ENCODE measurements at regions not wholly inside any gene's neighbourhood (a gene's known extent, or its start where the extent isn't known, plus 50 kb on each side); places are given as distances from the start of the nearest gene placed in this dataset.

DNA sequence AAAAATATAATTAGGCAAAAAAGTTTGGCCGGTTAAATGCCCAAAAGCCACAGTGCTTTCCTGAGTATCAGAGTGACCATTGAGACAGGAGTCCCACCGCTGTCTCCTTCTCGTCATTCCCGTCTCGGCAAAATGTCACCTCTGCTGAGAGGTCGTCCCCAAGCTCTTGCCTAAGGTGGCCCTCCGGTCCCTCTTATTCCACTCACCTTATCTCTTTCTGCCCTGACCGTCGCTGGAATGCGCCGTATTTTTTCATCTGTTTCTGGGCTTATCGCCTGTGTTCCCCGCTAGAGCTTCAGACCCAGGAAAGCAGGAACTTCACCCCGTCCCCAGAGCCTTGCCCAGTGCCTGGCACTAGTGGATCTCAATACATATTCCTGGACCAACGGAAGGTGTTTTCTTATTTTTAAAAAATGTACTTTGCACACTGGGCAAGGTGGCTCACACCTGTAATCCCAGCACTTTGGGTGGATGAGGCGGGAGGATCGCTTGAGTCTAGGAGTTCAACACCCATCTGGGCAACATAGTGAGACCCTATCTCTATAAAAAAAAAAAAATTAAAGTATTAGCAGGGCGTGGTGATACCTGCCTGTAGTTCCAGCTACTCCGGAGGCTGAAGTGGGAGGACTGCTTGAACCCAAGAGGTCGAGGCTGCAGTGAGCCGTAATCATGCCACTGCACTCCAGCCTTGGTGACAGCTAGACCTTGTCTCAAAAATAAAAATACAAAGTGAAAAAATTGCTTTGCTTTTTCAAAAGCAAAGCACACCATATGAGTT, 122.8 kb upstream of the PTPN1 start:
- Mint-ChIP-seq H3K27me3 (ENCODE audit: low read depth in 2 of 2) (peaks cover 0 to 3% of the 10 kb centered on the region in 2 donors), H3K36me3 (no peaks in the 10 kb centered on the region), H3K4me1 (peaks cover 70 to 77% of the 10 kb centered on the region in 2 donors), H3K4me3 (peak overlapping the region; percentile 52), H3K9me3 (no peaks in the 10 kb centered on the region), H3K27ac (peak overlapping the region; percentile 69 to 89)
- intact Hi-C loops (cut with micrococcal nuclease) = loop anchor here (2.0 kb wide), 4 partner anchors 39 to 197 kb away; partner anchors contain the start of gene CEBPB
- no peaks in the 10 kb centered on the region for H3K36me3 ChIP-seq (ENCODE audit: control insufficient read depth, insufficient read depth, low read length)
- H3K4me3 ChIP-seq (ENCODE audit: low read length) = no peak overlapping the region
- H3K27me3 ChIP-seq (ENCODE audit: control insufficient read depth, insufficient read depth, low read length) = no peaks in the 10 kb centered on the region
- no peak for ATAC-seq
- H3K4me1 ChIP-seq (ENCODE audit: control insufficient read depth, insufficient read depth, low read length) = peaks cover 64% of the 10 kb centered on the region
- H3K9me3 ChIP-seq (ENCODE audit: control insufficient read depth, insufficient read depth, low read length) = no peaks in the 10 kb centered on the region
- TF ChIP-seq, protein P1, sequence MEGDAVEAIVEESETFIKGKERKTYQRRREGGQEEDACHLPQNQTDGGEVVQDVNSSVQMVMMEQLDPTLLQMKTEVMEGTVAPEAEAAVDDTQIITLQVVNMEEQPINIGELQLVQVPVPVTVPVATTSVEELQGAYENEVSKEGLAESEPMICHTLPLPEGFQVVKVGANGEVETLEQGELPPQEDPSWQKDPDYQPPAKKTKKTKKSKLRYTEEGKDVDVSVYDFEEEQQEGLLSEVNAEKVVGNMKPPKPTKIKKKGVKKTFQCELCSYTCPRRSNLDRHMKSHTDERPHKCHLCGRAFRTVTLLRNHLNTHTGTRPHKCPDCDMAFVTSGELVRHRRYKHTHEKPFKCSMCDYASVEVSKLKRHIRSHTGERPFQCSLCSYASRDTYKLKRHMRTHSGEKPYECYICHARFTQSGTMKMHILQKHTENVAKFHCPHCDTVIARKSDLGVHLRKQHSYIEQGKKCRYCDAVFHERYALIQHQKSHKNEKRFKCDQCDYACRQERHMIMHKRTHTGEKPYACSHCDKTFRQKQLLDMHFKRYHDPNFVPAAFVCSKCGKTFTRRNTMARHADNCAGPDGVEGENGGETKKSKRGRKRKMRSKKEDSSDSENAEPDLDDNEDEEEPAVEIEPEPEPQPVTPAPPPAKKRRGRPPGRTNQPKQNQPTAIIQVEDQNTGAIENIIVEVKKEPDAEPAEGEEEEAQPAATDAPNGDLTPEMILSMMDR (IDR thresholded peaks at IDR 0.05) = no peak
- DNase-seq = no peak
- 76% methylated on average over 21 of the region's 21 CpGs for WGBS (ENCODE audit: insufficient coverage)
- H3K27ac ChIP-seq (ENCODE audit: low read length) = no peak overlapping the region

DNA sequence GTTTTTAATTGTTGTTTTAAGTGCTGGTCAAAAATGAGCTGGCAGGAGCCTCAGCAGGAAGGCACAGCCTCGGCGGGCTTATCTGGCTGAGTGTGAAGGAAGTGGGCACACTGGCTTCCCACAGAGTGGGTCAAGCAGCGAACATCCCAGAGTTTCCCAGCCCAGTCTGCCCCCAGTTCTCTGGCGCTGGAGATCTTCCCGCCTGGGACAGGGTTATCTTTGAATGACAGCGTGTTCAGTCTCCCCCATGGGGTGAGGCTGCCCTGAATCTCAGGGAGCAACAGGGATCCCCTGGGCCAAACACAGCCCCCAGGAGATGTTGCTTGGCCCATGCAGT, 122.2 kb upstream of the PTPN1 start:
- no peaks in the 10 kb centered on the region for H3K36me3 Mint-ChIP-seq
- ATAC-seq (no peak), DNase-seq (no peak)
- H3K9me3 Mint-ChIP-seq = no peaks in the 10 kb centered on the region
- intact Hi-C loops (cut with micrococcal nuclease) = loop anchor here (2.0 kb wide), 4 partner anchors 39 to 197 kb away; partner anchors contain the start of gene CEBPB
- peaks cover 72 to 76% of the 10 kb centered on the region in 2 donors for H3K4me1 Mint-ChIP-seq
- peaks cover 0 to 3% of the 10 kb centered on the region in 2 donors for H3K27me3 Mint-ChIP-seq (ENCODE audit: low read depth in 2 of 2)
- no peaks in the 10 kb centered on the region for H3K36me3 ChIP-seq (ENCODE audit: control insufficient read depth, insufficient read depth, low read length)
- no peak overlapping the region for H3K27ac ChIP-seq (ENCODE audit: low read length)
- H3K27me3 ChIP-seq (ENCODE audit: control insufficient read depth, insufficient read depth, low read length) = no peaks in the 10 kb centered on the region
- peak overlapping the region; percentile 69 to 73 for H3K27ac Mint-ChIP-seq
- WGBS (ENCODE audit: insufficient coverage) = 23% methylated on average over 6 of the region's 6 CpGs
- peaks cover 62% of the 10 kb centered on the region for H3K4me1 ChIP-seq (ENCODE audit: control insufficient read depth, insufficient read depth, low read length)
- TF ChIP-seq, protein P1 (IDR thresholded peaks at IDR 0.05) = no peak
- H3K9me3 ChIP-seq (ENCODE audit: control insufficient read depth, insufficient read depth, low read length) = no peaks in the 10 kb centered on the region
- peak overlapping the region; percentile 52 for H3K4me3 Mint-ChIP-seq
- H3K4me3 ChIP-seq (ENCODE audit: low read length) = no peak overlapping the region

DNA sequence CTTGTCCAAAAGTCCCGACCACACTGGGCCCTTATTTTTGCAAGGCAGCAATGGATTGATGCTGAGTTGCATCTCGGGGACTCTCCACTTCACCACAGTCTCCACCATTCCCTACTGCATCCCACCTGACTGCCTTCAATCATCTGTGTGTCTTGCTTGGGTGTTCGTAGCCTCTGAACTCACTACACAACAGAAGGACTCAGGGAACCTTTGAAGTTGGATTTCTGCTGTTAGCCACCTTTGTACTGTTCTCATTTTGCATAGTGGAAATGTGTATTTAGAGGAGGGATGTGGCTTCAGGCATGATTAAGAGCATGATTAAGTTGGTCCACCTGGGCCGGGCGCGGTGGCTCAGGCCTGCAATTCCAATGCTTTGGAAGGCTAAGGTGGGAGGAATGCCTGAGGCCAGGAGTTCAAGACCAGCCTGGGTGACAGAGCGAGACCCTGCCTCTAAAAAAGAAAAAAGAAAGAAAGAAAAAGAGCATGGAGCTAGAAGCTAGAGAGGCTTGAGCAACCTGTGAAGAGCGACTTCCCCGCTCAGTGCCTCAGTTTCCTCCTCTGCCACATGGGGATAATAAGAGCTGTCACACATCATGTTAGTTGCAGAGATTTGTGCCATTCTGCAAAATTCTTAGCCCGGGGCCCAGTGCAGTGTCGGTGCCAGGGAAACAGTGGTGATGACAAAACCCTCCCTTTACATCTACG, 121.3 kb upstream of the PTPN1 start:
- no peaks in the 10 kb centered on the region for H3K36me3 ChIP-seq (ENCODE audit: control insufficient read depth, insufficient read depth, low read length)
- H3K4me3 ChIP-seq (ENCODE audit: low read length) = no peak overlapping the region
- H3K27me3 ChIP-seq (ENCODE audit: control insufficient read depth, insufficient read depth, low read length) = no peaks in the 10 kb centered on the region
- Mint-ChIP-seq H3K4me3 (no peak overlapping the region), H3K27me3 (ENCODE audit: low read depth in 2 of 2) (peaks cover 0 to 6% of the 10 kb centered on the region in 2 donors), H3K9me3 (no peaks in the 10 kb centered on the region), H3K4me1 (peaks cover 63 to 67% of the 10 kb centered on the region in 2 donors), H3K36me3 (no peaks in the 10 kb centered on the region), H3K27ac (peak overlapping the region; percentile 59 to 73)
- DNase-seq (no peak), ATAC-seq (no peak)
- TF ChIP-seq, protein P1 (IDR thresholded peaks at IDR 0.05) = no peak
- no peak overlapping the region for H3K27ac ChIP-seq (ENCODE audit: low read length)
- peaks cover 53% of the 10 kb centered on the region for H3K4me1 ChIP-seq (ENCODE audit: control insufficient read depth, insufficient read depth, low read length)
- no peaks in the 10 kb centered on the region for H3K9me3 ChIP-seq (ENCODE audit: control insufficient read depth, insufficient read depth, low read length)
- WGBS (ENCODE audit: insufficient coverage) = 89% methylated on average over 11 of the region's 12 CpGs
- intact Hi-C loops (cut with micrococcal nuclease) = no loop called here
